IPS-18c (cell line): ENCODE measurements at regions not wholly inside any gene's neighbourhood (a gene's known extent, or its start where the extent isn't known, plus 50 kb on each side); places are given as distances from the start of the nearest gene placed in this dataset.
"Not testable (repeated sequence)": the region's sequence is repeated elsewhere in the genome, so short reads cannot be mapped to it uniquely, and the experiment has no call there.

Experiments
- H3K4me3 ChIP-seq: 2 replicates; pipeline ENCODE4 v1.7.0; 2013; ENCODE audit warnings: low read depth, mild to moderate bottlenecking, low read length, moderate library complexity; ENCODE audit not compliant: insufficient read depth
- H3K9me3 ChIP-seq: one replicate; pipeline ENCODE4 v1.6.1; 2013; ENCODE audit warnings: mild to moderate bottlenecking, low read length, moderate library complexity; ENCODE audit not compliant: control insufficient read depth, insufficient read depth

DNA sequence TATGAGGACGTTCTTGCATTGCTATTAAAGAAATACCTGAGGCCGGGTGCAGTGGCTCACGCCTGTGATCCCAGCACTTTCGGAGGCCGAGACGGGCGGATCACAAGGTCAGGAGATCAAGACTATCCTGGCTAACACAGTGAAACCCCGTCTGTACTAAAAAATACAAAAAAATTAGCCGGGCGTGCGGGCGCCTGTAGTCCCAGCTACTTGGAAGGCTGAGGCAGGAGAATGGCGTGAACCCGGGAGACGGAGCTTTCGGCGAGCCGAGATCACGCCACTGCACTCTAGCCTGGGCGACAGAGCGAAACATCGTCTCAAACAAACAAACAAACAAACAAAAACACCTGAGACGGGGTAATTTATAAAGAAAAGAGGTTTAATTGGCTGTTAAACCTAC is 674.0 kb downstream of the BRINP1 start:
- not testable (repeated sequence) for H3K4me3 ChIP-seq, H3K9me3 ChIP-seq

DNA sequence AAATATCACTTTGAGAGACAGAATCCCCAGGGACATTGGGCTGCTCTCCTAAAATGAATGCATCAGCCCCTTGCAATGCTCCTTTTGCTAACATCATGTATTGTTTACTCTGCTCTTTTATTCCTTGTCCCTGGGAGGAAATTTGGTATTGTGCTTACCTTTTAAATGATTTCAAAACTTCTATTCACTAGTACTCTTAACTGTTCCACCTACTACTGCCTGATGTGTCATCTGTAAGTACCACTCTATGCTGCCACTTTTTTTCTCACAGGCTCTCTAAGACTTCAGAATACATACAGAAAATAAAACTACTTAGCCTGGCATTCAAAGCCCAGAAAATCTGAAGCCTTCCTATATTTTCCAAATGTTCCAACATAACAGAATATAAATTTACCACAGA is 667.2 kb downstream of the BRINP1 start:
- Histone ChIP-seq H3K4me3 (no peak overlapping the region), H3K9me3 (no peaks in the 10 kb centered on the region)

DNA sequence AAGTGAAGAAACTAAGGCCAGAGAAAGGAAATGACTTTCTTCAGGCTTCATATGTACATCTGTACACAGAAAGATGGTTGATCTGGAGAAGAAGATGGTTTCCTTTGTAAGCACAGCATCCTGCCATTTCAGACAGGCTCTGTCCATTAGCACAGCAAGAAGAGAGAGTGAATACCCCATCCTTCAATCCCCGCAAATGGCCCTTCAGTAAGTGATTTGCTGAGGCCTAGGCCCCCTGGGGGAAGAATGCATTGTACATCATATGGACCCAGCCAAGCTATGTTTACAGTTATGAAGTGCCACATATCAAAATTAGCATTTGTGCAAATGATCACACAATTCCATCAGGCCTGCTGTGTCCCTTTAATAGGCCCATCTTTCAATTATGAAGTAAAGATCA is 657.4 kb downstream of the BRINP1 start:
- Histone ChIP-seq H3K4me3 (no peak overlapping the region), H3K9me3 (no peaks in the 10 kb centered on the region)

DNA sequence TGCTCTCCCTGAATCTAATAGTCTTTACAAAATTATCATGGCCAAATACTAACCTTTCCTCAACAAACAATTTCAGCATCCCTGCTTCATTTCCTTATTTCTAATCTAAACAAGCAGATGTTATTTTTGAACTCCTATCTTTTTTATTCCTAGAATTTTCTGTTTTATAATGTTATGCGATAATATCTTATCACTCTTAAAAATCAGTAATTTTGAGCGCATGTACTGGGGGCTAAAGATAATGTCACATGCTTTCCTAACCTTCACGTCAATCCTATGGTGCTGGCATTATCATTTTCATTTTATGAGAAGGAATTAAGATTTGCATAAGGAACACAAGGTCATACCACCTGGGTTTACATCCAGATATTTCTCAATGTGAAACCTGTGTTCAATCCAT is 648.0 kb downstream of the BRINP1 start:
- Histone ChIP-seq H3K9me3 (no peaks in the 10 kb centered on the region), H3K4me3 (no peak overlapping the region)

DNA sequence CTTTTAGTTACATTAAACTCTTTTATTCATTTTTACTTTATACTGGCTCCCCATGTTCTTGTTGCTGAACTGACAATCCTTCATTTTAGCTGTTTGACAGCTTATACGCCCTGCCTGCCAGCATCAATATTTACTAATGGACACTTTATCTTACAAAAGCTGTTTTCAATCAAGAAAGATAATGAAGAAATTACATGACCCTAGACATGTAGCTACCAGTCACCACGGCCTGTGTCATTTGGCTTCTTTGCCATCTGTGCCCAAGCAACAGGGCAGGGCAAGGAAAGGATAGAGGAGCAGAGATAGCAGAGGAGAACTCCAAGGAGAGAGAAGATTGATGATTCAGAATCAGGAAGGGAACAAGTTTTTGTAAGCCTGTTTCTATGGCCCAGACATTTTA is 647.3 kb downstream of the BRINP1 start:
- Histone ChIP-seq H3K4me3 (no peak overlapping the region), H3K9me3 (no peaks in the 10 kb centered on the region)

DNA sequence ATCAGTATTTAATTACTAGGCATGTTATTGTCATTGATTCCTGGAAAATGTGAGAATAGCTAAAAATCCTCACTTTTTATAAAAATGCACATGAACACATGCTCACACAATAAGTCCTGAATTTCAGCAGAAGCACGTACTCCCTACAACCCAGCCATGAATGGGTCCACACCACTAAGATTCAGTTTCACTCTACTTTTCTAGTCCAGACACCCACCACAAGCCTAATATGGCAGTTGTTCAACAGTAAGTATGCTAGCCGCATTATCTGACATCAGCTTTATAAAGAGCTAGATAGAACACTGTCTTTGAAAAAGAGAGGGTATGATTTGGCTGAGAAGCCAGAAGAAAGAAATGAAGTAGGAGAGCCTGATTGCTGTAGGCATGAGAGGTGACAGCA is 639.3 kb downstream of the BRINP1 start:
- no peak overlapping the region for H3K4me3 ChIP-seq

DNA sequence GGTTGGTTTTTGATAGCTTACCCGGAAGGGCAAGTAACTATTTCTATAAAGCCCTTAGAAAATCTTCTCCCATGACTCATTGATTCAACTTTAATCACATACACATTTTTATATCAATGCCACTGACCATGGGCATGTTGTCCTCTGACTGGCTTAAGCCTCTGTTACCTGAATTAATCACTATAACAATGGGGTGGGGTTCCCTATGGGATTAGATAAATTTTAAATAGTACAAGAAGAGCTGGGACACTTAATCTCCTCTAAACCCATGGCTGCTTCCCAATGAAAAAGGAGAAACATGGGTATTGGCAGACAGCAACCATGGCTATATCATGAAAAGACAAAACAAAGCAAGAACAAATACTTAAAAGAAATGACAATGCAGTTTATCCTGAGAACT is 636.2 kb downstream of the BRINP1 start:
- no peaks in the 10 kb centered on the region for H3K9me3 ChIP-seq
- no peak overlapping the region for H3K4me3 ChIP-seq

More for the DNA sequence above, 639.3 kb downstream of the BRINP1 start:
- no peaks in the 10 kb centered on the region for H3K9me3 ChIP-seq

DNA sequence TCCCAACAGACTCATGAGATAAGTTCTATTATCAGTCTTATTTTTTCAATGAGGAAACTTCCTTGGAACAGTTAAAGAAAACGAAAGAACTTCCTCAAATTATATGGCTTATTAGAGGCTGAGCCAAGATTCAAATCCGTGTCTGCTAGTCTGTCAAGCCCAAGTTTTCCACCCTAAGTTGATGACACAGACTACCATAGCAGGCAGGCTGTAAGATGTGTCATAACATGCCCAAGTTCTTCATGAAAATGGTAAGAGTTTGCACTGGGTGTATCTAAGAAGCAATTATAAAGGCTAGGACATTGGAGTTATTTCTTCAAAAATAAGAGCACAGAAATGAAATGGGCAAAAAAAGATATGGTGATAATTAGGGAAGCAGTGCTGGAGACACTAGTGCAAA is 634.5 kb downstream of the BRINP1 start:
- no peaks in the 10 kb centered on the region for H3K9me3 ChIP-seq
- H3K4me3 ChIP-seq: no peak overlapping the region

DNA sequence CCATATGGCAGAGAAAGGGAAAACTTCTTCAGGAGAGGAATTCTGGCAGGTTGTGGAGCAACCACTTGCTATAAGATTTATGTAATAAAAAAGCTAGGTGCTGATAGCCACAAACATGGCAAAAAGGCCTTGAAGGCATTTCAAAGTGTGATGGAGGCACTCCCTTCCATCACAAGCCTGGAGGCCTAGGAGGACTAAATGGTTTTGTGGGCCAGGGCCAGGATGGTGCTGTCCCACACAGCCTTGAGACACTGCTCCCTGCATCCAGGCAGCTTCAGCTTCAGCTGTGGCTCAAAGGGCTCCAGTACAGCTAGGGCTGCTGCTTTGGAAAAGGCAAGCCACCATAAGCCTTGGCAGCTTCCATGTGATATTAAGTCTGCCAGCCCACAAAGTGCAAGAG is 632.8 kb downstream of the BRINP1 start:
- Histone ChIP-seq H3K9me3 (no peaks in the 10 kb centered on the region), H3K4me3 (no peak overlapping the region)

DNA sequence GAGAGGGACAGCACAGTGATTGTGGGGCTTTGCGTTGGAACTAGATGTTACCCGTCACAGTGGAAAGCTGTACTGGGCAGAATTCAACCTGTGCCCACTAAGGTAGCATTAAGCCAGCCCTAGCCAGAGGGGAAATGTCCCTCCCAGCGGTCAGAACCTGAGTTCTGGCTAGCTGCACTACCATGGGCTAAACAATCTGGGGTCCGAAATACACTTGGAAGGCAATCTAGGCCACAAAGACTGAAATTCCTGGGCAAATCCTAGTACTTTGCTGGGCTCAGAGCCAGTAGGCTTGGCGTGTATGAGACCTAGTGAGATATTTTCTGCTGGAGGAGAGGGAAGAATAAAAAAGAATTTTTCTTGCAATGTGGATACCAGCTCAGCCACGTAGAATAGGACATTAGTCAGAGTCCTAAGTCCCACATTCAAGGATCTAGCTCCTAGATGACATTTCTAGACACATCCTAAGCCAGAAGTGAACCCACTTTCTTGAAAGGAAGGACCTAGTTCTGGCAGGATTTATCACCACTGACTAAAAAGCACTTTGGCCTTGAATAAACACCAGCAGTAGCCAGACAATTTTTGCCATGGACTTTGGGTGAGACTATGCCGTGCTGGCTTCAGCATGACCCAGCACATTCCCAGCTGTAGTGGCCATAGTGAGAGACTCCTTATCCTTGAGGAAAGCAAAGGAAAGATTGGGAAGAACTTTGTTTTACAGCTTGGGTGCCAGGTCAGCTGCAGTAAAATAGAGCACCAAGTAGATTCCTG is 618.0 kb downstream of the BRINP1 start:
- no peak overlapping the region for H3K4me3 ChIP-seq
- H3K9me3 ChIP-seq: peaks cover 2% of the 10 kb centered on the region

DNA sequence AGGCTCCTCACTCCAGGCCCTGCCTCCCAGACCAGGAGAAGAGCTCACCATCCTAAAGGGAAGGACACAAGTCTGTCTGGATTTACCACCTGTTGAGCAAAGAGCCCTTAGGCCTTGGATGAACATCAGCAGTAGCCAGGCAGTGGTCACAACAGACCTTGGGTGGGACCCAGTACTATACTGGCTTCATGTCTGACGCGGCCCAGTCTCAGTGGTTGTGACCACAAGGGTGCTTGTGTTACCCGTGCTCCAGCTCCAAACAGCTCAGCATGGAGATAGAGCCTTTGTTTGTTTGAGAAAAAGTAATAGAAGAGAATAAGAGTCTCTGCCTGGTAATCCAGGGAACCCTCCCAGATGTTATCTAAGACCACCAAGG is 617.4 kb downstream of the BRINP1 start:
- H3K9me3 ChIP-seq: peaks cover 2% of the 10 kb centered on the region
- no peak overlapping the region for H3K4me3 ChIP-seq

DNA sequence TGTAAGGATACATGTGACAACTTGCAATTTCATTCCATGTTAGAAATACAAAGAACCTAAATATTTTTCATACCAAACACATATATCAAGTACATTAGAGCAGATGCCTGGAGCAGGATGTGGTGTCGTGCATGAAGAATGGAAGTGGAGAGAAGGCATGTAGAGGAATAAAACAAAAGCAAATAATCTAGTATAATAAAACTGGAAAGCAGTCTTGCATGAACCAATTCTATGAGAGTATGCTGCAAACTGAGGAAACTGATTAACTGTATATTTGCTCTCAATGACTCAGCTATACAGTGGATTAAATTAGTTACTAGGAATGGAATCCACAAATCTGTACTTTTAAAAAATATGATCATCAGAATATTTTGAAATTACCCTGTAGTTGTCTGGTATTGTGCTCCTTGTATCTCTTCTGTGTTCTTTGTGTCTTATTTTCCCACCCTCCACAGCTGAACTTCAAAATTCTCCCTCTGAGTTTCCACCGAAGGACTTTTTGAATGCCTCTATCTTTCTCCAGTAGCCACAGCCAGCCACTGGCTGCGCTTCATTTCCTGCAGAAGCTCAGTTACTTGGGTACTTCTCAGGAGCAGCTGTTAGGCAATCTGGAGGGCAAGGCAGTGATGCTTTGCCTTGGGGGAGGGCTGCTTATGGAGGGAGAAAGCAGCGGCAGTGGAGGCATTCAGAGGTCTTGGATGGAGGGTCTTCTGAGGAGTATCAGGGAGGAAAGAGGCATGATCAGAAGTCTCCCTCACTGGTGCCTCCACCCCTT is 608.0 kb downstream of the BRINP1 start:
- Histone ChIP-seq H3K4me3 (no peak overlapping the region), H3K9me3 (no peaks in the 10 kb centered on the region)

DNA sequence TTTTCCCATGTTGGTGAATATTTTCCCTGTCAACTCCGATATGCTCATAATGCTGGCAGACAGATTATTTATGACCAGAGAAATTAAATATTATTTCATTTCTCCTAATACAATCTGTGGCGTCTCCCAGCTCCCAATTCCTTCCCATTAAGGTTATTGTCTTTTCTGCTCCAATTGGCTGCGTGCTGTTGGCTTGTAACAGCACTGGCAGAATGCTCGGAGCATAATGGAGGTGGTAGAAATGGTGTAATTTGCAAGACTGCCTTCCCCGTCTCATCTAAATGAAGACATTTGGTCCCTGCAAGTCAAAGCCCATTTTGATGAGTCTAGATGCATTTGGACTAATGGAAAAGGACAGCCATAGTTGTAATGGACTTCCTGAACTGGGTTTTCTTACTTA is 601.7 kb downstream of the BRINP1 start:
- no peaks in the 10 kb centered on the region for H3K9me3 ChIP-seq
- H3K4me3 ChIP-seq: no peak overlapping the region

DNA sequence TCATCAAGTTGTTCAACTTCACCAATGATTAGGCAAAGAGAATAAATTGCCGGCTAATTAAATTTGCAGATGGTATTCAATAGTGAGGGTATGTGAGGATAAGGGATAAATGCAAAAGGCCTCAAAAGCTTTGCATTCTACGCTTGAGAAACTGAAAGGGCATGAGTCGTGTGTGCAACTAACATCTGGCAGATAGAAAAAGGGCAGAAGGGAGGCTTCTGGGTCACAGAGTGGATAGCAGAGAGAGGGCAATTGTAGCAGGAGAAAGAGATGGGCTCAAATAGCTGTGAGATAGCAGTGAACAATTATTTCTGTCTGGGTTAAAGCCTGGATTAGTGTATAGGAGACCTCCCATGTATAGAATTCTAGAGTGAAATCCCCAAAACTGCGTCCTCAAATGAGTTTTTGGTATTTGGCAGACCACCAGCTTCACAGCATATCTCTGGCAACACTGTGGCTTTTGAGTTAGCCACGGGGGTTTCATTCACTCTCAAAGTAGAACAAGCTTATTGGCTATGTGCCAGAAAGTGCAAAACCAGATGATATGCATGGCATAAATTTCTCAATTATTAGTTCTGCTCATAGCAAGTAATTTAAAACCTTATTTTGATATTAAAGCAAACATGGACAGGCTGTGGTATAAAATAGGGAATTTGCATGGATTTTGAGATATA is 586.3 kb downstream of the BRINP1 start:
- no peaks in the 10 kb centered on the region for H3K9me3 ChIP-seq
- no peak overlapping the region for H3K4me3 ChIP-seq

DNA sequence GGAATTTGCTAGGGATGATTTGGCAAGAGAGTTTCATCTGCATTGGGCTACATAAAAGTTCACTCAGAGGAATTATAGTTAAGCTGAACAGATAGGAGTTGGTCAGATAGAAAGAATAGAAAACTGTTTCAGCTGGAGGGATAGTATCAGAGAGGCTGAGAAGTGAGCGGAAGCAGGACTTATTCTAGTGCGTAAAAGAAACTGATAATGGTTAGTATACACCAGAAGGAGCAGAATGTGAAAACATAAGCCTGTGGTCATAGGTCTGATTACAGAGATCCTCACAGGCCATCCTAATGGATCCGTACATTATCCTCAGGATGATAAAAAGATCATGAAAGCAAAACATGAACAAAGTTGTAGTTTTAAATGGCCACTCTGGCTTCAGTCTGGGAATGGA is 585.2 kb downstream of the BRINP1 start:
- no peaks in the 10 kb centered on the region for H3K9me3 ChIP-seq
- no peak overlapping the region for H3K4me3 ChIP-seq

DNA sequence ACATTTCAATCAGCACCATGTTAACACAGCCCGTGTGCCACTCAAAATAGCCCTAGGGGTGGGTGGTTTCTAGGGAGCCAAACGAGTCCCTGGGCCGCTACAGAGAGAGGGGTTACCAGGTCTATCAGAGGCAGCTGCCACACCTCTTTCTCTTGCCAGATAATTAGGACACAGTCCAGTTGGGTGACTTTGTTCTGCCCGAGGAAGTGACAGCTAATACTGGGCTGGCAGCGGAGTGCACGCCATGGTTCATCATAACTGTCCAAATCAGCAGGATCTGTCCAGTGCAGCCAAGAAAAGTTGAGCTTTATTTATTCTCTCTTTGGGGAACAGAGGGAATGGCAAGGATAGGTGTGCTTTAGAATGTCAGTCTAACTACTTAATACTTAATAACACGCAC is 583.8 kb downstream of the BRINP1 start:
- no peak overlapping the region for H3K4me3 ChIP-seq
- H3K9me3 ChIP-seq: no peaks in the 10 kb centered on the region

DNA sequence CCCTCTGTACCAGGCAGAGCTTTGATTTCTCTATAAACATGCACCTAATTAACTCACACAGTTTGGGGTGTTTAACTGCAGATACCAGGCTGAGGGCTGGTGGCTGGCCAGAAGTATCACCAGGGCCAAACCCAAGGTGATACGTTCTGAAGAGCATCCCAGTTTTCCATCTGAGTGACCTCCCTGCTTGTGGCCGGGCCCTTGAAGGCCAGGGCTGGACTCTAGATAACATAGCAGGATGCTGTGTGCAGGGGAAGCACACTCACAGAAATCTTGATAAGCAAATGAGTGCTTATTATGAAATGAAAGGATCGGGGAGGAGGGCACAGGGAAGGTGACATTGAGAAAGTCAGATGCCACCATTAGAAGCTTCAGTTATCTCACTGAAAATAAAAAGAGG is 582.4 kb downstream of the BRINP1 start:
- Histone ChIP-seq H3K9me3 (no peaks in the 10 kb centered on the region), H3K4me3 (no peak overlapping the region)

DNA sequence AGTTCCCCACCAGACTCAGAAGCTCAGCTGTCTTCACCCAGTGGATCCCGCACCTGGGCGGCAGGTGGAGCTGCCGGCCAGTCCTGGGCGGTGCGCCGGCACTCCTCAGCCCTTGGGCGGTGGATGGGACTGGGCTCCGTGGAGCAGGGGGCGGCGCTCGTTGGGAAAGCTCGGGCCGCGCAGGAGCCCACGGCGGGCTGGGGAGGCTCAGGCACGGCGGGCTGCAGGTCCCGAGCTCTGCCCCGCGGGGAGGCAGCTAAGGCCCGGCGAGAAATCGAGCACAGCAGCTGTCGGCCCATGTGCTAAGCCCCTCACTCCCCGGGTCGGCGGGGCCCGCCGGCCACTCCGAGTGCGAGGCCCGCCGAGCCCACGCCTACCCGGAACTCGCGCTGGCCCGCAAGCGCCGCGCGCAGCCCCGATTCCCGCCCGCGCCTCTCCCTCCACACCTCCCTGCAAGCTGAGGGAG is 560.0 kb downstream of the BRINP1 start:
- H3K4me3 ChIP-seq: peak overlapping the region; percentile 49; the same call in 1 of the 2 replicates
- H3K9me3 ChIP-seq: no peaks in the 10 kb centered on the region
